ENCODE measurements at regions not wholly inside any gene's neighbourhood (a gene's known extent, or its start where the extent isn't known, plus 50 kb on each side); places are given as distances from the start of the nearest gene placed in this dataset.

GRCh38 chr10:118943253-118943652, 86.3 kb upstream of the NANOS1 start:
- TF ChIP-seq CTCF (IDR thresholded peaks at IDR 0.05; ENCODE audit: insufficient read depth, low read length) (no peak), POLR2AphosphoS5 (IDR thresholded peaks at IDR 0.05; ENCODE audit: low read depth) (no peak), REST (IDR thresholded peaks at IDR 0.05; ENCODE audit: insufficient replicate concordance, low read depth) (no peak), GABPA (IDR thresholded peaks at IDR 0.05; ENCODE audit: low read depth) (no peak)
